Body of pancreas (tissue), 4 donors: ENCODE measurements at regions not wholly inside any gene's neighbourhood (a gene's known extent, or its start where the extent isn't known, plus 50 kb on each side); places are given as distances from the start of the nearest gene placed in this dataset.

Experiments
- ATAC-seq: fragments of 150-250 bp; one replicate; pipeline ENCODE4 v1.9.1; 2016
- DNase-seq, 4 donors: peaks; one replicate each; pipeline ENCODE4 v3.0.0-alpha.2; 2019
- H3K27ac ChIP-seq, 4 donors: fragments of 200-600 bp; sonication (generic); 1 replicate in 3 of 4; 2 replicates in 1 of 4; pipeline versions ENCODE4 v1.5.1 to v1.6.1; 2016 to 2019; ENCODE audit warnings: mild to moderate bottlenecking in 1 of 4, mixed read lengths in 1 of 4, moderate library complexity in 1 of 4
- H3K27me3 ChIP-seq, 2 donors: fragments of 200-600 bp; sonication (generic); one replicate each; pipeline ENCODE4 v1.6.0; 2016; ENCODE audit warnings: mild to moderate bottlenecking in 1 of 2
- H3K36me3 ChIP-seq, 2 donors: fragments of 200-600 bp; sonication (generic); replicated peaks in 1 of 2; 2 replicates each; pipeline ENCODE4 v1.5.1; 2016; ENCODE audit warnings: low read depth in 2 of 2; ENCODE audit not compliant: insufficient read depth in 1 of 2
- H3K4me1 ChIP-seq: fragments of 200-600 bp; sonication (generic); one replicate; pipeline ENCODE4 v1.6.0; 2016
- H3K4me3 ChIP-seq, 2 donors: fragments of 200-600 bp; sonication (generic); 1 replicate in 1 of 2; 2 replicates in 1 of 2; pipeline ENCODE4 v1.5.1; 2016 to 2019
- H3K9me3 ChIP-seq, 3 donors: fragments of 200-600 bp; sonication (generic); 1 replicate in 2 of 3; 2 replicates in 1 of 3; pipeline ENCODE4 v1.5.1; 2016
- POLR2A ChIP-seq, 3 donors: fragments of 450-650 bp; IDR thresholded peaks; one replicate each; pipeline ENCODE4 v1.6.1; 2016; ENCODE audit warnings: antibody characterized with exemption in 3 of 3, mild to moderate bottlenecking in 2 of 3
- WGBS, 2 donors: methylation state at CpG; one replicate each; pipeline ENCODE4 v1.1.5; 2017; 5-methylcytosine and 5-hydroxymethylcytosine counted together
- intact Hi-C: fragments of 100-400 bp; cut with DNase I; formaldehyde crosslinking; loops from one replicate; pipeline ENCODE4 v1.15.1; 2023
- TF ChIP-seq, protein P1 (sequence below), 7 experiments: fragments of 450-650 bp in 4 of 7; fragments of 200-600 bp in 3 of 7; sonication (generic) in 3 of 7; IDR thresholded peaks; one replicate each; pipeline ENCODE4 v1.5.1; 2016 to 2019; ENCODE audit warnings: antibody characterized with exemption in 7 of 7

DNA sequence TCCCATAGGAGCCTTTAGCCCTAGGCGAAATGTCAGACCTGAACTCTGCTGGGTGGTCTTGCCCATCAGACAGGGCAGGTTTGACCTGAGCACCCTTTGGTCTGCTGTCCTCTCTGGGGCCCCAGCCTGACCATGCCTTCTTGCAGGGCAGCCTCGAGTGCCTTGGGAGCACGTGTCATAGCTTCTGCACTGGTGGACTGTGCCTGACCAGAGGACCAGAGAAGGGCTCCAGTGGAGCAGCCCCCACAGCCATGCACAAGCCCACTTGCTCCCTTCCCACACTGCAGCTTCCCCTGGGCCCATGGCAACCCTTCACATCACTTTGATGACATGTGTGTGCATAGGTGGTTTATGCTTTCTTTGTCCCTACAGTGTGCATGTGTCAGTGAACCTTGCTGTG lies 394.0 kb downstream of the TEX13C start:
- 25% methylated on average over 3 of the region's 3 CpGs; no CpG with 5 or more reads in 1 of the 2 donors for WGBS, 2 donors
- Histone ChIP-seq H3K9me3 (no peaks in the 10 kb centered on the region), H3K36me3 (no peaks in the 10 kb centered on the region), H3K27me3 (no peaks in the 10 kb centered on the region), H3K27ac (no peak overlapping the region), H3K4me1 (no peaks in the 10 kb centered on the region), H3K4me3 (no peak overlapping the region)
- ATAC-seq (no peak), DNase-seq (no peak)
- intact Hi-C loops, result no loop called here
- TF ChIP-seq POLR2A (IDR thresholded peaks at IDR 0.05), result no peak
- TF ChIP-seq, protein P1, sequence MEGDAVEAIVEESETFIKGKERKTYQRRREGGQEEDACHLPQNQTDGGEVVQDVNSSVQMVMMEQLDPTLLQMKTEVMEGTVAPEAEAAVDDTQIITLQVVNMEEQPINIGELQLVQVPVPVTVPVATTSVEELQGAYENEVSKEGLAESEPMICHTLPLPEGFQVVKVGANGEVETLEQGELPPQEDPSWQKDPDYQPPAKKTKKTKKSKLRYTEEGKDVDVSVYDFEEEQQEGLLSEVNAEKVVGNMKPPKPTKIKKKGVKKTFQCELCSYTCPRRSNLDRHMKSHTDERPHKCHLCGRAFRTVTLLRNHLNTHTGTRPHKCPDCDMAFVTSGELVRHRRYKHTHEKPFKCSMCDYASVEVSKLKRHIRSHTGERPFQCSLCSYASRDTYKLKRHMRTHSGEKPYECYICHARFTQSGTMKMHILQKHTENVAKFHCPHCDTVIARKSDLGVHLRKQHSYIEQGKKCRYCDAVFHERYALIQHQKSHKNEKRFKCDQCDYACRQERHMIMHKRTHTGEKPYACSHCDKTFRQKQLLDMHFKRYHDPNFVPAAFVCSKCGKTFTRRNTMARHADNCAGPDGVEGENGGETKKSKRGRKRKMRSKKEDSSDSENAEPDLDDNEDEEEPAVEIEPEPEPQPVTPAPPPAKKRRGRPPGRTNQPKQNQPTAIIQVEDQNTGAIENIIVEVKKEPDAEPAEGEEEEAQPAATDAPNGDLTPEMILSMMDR (IDR thresholded peaks at IDR 0.05), result no peak

DNA sequence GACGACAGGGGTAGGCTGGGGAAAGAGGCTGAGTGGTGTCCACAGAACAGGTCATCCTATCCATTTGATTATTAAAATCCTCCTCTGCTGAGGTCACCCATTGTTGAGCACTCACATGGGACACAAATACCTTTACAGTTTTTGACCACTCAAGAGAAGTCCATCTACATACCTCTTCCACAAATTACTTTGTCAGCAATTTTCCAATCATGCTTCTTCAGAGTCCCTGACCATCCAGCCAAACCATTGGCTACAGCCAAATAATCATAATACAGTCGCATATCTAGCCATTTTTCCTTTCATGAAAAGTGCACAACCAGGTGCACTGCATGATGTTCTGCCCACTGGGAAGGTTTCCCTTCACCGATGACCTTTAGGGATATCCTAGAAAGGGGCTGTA lies 407.4 kb downstream of the TEX13C start:
- ATAC-seq (no peak), DNase-seq (no peak)
- no peaks in the 10 kb centered on the region for H3K9me3 ChIP-seq
- no peaks in the 10 kb centered on the region for H3K36me3 ChIP-seq
- TF ChIP-seq POLR2A (IDR thresholded peaks at IDR 0.05), result no peak
- TF ChIP-seq, protein P1 (IDR thresholded peaks at IDR 0.05), result no peak
- intact Hi-C loops, result no loop called here
- no peaks in the 10 kb centered on the region for H3K4me1 ChIP-seq
- no peak overlapping the region for H3K4me3 ChIP-seq
- WGBS, 2 donors, result 50% methylated on average over 1 to 3 of the region's 3 CpGs
- H3K27ac ChIP-seq, result no peak overlapping the region
- H3K27me3 ChIP-seq, result no peaks in the 10 kb centered on the region

DNA sequence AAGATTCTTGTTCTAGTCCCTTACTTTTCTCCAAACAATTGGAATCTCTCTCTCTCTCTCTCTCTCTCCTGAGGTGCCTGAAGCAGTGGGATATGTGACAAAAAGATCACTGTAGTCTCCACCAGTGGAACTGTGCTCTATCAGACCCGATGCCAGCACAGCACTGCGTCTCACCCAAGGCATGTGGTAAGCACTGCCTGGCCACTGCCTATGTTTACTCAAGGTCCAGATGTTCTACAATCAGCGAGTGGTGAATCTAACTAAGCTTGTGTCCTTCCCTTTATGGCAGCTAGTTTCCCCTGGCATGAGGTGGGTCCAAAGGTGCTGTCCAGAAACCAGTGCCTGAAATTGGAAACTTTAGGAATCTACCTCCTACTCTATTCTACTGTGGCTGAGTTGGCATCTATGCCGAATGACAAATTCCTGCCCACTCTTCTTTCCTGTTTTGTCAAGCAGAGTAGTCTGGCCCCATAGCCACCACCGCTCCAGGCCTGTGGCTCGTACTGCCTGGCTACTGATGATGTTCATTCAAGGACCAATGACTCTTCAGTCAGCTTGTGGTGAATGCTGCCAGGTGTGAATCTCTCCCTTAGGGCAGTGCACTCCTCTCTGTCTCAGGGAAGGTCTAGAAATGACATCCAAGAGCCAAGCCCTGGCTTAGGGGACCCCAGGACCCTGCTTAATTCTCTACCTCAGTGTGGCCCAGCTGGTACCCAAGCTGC lies 416.5 kb downstream of the TEX13C start:
- Histone ChIP-seq H3K27me3 (no peaks in the 10 kb centered on the region), H3K27ac (no peak overlapping the region), H3K4me1 (no peaks in the 10 kb centered on the region), H3K9me3 (no peaks in the 10 kb centered on the region), H3K36me3 (no peaks in the 10 kb centered on the region), H3K4me3 (no peak overlapping the region)
- intact Hi-C loops, result no loop called here
- DNase-seq (no peak), ATAC-seq (no peak)
- no peak for TF ChIP-seq POLR2A (IDR thresholded peaks at IDR 0.05)
- TF ChIP-seq, protein P1 (IDR thresholded peaks at IDR 0.05), result no peak
- WGBS, 2 donors, result 72 to 73% methylated on average over 5 of the region's 6 CpGs

DNA sequence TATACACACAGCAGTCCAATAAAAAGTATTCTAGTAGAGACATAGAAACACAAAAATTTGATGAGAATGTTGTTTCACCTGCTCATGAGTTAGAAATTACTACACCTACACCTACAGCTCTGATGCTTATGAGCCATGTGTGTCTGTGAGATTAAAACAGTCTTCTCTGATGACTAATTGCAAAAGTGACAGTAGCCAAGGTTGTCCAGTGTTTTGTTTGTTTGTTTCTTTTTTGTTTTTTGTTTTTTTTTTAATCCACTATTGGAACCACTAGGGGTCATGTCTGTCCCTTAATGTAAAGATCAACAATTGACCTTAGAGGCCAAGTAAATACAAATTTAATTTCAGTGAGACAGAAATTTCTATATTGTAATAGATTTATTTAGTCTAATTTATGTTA lies 423.1 kb downstream of the TEX13C start:
- Histone ChIP-seq H3K4me3 (no peak overlapping the region), H3K27ac (no peak overlapping the region), H3K27me3 (no peaks in the 10 kb centered on the region), H3K36me3 (no peaks in the 10 kb centered on the region), H3K4me1 (no peaks in the 10 kb centered on the region), H3K9me3 (no peaks in the 10 kb centered on the region)
- DNase-seq (no peak), ATAC-seq (no peak)
- TF ChIP-seq, protein P1 (IDR thresholded peaks at IDR 0.05), result no peak
- TF ChIP-seq POLR2A (IDR thresholded peaks at IDR 0.05), result no peak
- intact Hi-C loops, result no loop called here

DNA sequence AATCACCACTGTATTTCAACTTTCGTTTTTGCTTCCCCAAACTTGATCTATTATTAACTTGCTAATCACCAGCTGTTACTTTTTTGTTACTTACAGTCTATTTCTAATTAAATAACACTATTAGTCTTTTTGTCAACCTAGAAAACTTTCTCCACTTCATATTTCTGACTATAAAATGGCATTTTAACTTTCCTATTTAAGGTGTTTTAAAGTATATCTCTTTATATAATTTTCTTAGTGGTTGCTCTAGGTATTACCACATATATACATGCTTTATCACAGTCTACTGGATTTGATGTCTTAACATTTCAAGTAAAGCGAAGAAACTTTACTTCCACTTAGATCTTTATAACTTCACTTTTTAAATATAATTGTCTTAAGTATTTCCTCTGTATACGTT lies 421.2 kb downstream of the DCAF12L2 start:
- Histone ChIP-seq H3K4me1 (no peaks in the 10 kb centered on the region), H3K36me3 (no peaks in the 10 kb centered on the region), H3K9me3 (no peaks in the 10 kb centered on the region), H3K27me3 (no peaks in the 10 kb centered on the region), H3K4me3 (no peak overlapping the region), H3K27ac (no peak overlapping the region)
- 52 to 54% methylated on average over 3 of the region's 3 CpGs for WGBS, 2 donors
- ATAC-seq (no peak), DNase-seq (no peak)
- intact Hi-C loops, result no loop called here
- TF ChIP-seq, protein P1 (IDR thresholded peaks at IDR 0.05), result no peak
- no peak for TF ChIP-seq POLR2A (IDR thresholded peaks at IDR 0.05)
